Tibial artery (tissue), 4 donors: ENCODE measurements at regions not wholly inside any gene's neighbourhood (a gene's known extent, or its start where the extent isn't known, plus 50 kb on each side); places are given as distances from the start of the nearest gene placed in this dataset.
"Not testable (repeated sequence)": the region's sequence is repeated elsewhere in the genome, so short reads cannot be mapped to it uniquely, and the experiment has no call there.

Experiments used
- DNase-seq, 2 donors: peaks; one replicate each; pipeline ENCODE4 v3.0.0-alpha.2; 2019
- H3K27ac ChIP-seq, 2 donors: fragments of 200-600 bp; sonication (generic) in 1 of 2; 1 replicate in 1 of 2; 2 replicates in 1 of 2; pipeline ENCODE4 v1.5.1; 2018 to 2019; ENCODE audit warnings: mild to moderate bottlenecking in 1 of 2
- H3K27me3 ChIP-seq, 2 donors: fragments of 200-600 bp; sonication (generic) in 1 of 2; one replicate each; pipeline versions ENCODE4 v1.5.1 to v1.6.0; 2016 to 2019
- H3K36me3 ChIP-seq, 3 donors: fragments of 200-600 bp; sonication (generic) in 2 of 3; one replicate each; pipeline ENCODE4 v1.5.1; 2016 to 2019; ENCODE audit warnings: mild to moderate bottlenecking in 2 of 3
- H3K4me1 ChIP-seq, 4 donors: fragments of 200-600 bp; sonication (generic) in 2 of 4; 1 replicate in 3 of 4; 2 replicates in 1 of 4; pipeline ENCODE4 v1.5.1; 2016 to 2019
- H3K4me3 ChIP-seq, 2 donors: fragments of 200-600 bp; sonication (generic) in 1 of 2; 1 replicate in 1 of 2; 2 replicates in 1 of 2; pipeline ENCODE4 v1.5.1; 2018 to 2019; ENCODE audit warnings: mild to moderate bottlenecking in 2 of 2
- H3K9me3 ChIP-seq, 3 donors: fragments of 200-600 bp; sonication (generic) in 1 of 3; one replicate each; pipeline ENCODE4 v1.5.1; 2016 to 2019
- intact Hi-C: fragments of 100-400 bp; cut with DNase I; formaldehyde crosslinking; loops from one replicate; pipeline ENCODE4 v1.15.0; 2023; ENCODE audit warnings: low total_unique reads
- TF ChIP-seq, protein P1 (sequence below), 2 experiments: fragments of 200-600 bp in 1 of 2; fragments of 450-650 bp in 1 of 2; IDR thresholded peaks; one replicate each; pipeline ENCODE4 v1.5.1; 2017 to 2019; ENCODE audit warnings: antibody characterized with exemption in 2 of 2, mild to moderate bottlenecking in 1 of 2, moderate library complexity in 1 of 2

DNA sequence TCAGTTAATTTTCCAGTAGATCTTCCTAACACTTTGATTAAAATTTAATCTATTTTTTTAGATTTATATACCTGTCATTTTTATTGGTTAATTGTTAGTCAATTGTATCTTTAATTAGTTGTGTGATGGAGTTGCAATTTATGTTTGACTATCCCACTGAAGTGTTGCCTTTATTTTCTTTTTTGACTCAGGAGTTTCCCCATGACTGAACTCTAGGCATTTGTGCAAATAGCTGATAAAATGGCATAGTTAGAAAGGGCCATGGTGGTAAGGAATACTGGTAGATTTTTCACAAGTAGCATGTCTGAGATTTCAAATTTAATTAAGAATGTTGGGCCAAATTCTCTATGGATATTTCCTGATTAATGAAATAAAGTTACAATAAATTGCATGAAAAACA, 273.1 kb upstream of the DAB2 start:
- Histone ChIP-seq H3K4me1 (no peaks in the 10 kb centered on the region), H3K4me3 (no peak overlapping the region), H3K27ac (no peak overlapping the region), H3K27me3 (no peaks in the 10 kb centered on the region), H3K36me3 (no peaks in the 10 kb centered on the region), H3K9me3 (no peaks in the 10 kb centered on the region)
- intact Hi-C loops = no loop called here
- TF ChIP-seq, protein P1, sequence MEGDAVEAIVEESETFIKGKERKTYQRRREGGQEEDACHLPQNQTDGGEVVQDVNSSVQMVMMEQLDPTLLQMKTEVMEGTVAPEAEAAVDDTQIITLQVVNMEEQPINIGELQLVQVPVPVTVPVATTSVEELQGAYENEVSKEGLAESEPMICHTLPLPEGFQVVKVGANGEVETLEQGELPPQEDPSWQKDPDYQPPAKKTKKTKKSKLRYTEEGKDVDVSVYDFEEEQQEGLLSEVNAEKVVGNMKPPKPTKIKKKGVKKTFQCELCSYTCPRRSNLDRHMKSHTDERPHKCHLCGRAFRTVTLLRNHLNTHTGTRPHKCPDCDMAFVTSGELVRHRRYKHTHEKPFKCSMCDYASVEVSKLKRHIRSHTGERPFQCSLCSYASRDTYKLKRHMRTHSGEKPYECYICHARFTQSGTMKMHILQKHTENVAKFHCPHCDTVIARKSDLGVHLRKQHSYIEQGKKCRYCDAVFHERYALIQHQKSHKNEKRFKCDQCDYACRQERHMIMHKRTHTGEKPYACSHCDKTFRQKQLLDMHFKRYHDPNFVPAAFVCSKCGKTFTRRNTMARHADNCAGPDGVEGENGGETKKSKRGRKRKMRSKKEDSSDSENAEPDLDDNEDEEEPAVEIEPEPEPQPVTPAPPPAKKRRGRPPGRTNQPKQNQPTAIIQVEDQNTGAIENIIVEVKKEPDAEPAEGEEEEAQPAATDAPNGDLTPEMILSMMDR (IDR thresholded peaks at IDR 0.05) = no peak
- DNase-seq = no peak

DNA sequence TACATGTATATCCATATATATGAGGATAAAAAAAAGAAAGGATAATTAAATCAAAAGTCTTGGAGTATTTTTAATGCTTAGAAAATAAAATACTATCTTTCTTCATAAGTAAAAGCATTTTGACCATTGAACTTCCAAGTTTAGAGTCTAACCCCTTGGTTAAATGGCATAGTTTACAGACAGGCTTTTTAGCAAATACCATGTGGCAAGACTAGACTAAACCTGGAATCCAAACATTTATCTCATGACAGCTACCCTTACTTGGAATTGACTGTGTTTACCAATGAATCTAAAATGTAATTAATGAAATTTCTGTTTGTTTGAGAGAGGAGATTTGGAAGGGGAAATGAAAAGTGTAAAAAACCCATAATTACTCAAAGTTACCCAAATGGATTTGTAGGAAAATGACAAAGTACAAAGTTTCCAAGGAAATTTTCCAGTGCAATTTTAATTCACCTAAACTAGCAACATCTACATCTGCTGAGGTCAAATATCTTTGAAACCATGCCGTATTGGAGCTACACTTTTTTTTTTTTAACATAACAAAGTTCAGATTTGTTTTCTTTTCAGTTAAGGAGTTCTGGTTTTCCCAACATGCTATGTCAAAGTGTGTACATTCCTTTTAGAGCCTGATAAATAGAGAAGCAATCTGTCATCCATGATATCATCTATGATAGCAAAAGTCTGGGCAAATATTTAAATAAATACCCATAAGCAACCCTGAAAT, 272.1 kb upstream of the DAB2 start:
- intact Hi-C loops = no loop called here
- Histone ChIP-seq H3K36me3 (no peaks in the 10 kb centered on the region), H3K27ac (no peak overlapping the region), H3K27me3 (no peaks in the 10 kb centered on the region), H3K4me3 (no peak overlapping the region), H3K9me3 (no peaks in the 10 kb centered on the region), H3K4me1 (no peaks in the 10 kb centered on the region)
- TF ChIP-seq, protein P1 (IDR thresholded peaks at IDR 0.05) = no peak
- no peak for DNase-seq

DNA sequence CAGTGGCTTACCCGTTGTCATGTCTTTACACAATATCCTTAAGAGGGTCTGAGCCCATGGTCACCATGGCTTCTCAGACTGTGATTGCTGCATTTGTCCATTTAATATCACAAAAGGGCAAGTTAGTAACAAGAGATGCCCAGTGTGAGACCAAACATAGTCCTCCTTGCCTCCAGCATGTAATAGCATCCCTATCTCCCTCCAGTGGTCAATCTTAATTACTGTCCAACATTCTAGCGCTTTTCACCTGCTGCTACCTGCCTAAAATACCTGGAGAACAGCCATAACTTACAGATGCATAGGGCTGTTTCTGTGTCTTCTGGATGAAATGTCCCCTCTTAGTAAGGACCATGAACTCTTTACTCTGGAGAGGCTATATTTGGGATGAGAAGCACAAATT, 267.2 kb upstream of the DAB2 start:
- Histone ChIP-seq H3K4me3 (no peak overlapping the region), H3K9me3 (peaks cover 0 to 10% (median 6%) of the 10 kb centered on the region in 3 donors), H3K36me3 (no peaks in the 10 kb centered on the region), H3K4me1 (no peaks in the 10 kb centered on the region), H3K27me3 (no peaks in the 10 kb centered on the region), H3K27ac (no peak overlapping the region)
- TF ChIP-seq, protein P1 (IDR thresholded peaks at IDR 0.05) = no peak
- intact Hi-C loops = no loop called here
- DNase-seq = no peak

DNA sequence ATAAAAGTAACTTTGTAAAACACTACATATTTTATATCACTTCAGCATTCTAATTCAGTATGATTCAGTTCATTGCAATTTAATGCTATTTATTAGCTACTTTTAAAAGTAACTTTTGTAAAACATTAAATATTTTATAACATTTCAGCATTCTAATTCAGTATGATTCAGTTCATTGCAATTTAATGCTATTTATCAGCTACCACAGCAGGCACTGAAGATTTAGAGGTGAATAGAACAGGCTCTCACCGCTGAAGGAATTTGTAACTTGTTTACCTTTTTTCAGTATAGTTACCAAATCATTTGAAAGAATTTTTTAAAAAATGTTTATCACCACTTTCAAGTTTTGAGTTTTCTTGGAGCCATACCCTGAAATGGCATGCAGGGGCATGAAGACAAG, 266.4 kb upstream of the DAB2 start:
- Histone ChIP-seq H3K27me3 (no peaks in the 10 kb centered on the region), H3K4me3 (no peak overlapping the region), H3K36me3 (no peaks in the 10 kb centered on the region), H3K27ac (no peak overlapping the region), H3K4me1 (no peaks in the 10 kb centered on the region), H3K9me3 (peaks cover 0 to 10% (median 6%) of the 10 kb centered on the region in 3 donors)
- no peak for DNase-seq
- TF ChIP-seq, protein P1 (IDR thresholded peaks at IDR 0.05) = no peak
- intact Hi-C loops = no loop called here

DNA sequence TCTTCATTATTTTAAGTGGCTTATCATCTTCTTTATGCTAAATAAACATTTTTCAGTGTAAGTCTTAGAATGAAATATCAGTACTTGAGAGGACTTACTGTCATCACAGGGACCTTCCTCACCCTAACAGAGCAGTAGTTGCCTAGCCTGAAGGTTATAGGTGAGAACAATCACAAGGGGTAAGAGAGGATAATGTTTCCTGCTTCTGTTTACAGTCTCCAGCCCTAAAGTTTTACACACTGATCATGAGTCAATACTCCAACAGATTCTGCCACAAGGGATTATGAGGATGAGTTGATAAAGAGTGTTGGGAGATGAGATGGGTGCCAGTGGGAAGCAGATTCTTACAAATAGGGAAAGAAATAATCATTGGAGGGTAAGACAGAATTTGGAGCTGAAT, 265.1 kb upstream of the DAB2 start:
- intact Hi-C loops = no loop called here
- Histone ChIP-seq H3K27me3 (no peaks in the 10 kb centered on the region), H3K36me3 (no peaks in the 10 kb centered on the region), H3K9me3 (peaks cover 0 to 10% (median 6%) of the 10 kb centered on the region in 3 donors), H3K4me3 (no peak overlapping the region), H3K4me1 (no peaks in the 10 kb centered on the region), H3K27ac (no peak overlapping the region)
- TF ChIP-seq, protein P1 (IDR thresholded peaks at IDR 0.05) = no peak
- no peak for DNase-seq

DNA sequence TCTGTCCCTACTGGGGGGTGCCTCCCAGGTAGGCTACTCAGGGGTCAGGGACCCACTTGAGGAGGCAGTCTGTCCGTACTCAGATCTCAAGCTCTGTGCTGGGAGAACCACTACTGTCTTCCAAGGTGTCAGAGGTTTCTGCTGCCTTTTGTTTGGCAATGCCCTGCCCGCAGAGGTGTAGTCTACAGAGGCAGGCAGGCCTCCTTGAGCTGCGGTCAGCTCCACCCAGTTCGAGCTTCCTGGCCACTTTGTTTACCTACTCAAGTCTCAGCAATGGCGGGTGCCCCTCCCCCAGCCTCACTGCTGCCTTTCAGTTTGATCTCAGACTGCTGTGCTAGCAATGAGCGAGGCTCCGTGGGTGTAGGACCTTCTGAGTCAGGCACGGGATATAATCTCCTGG, 263.1 kb upstream of the DAB2 start:
- H3K4me1 ChIP-seq, H3K36me3 ChIP-seq, intact Hi-C loops, H3K27ac ChIP-seq, H3K4me3 ChIP-seq, H3K27me3 ChIP-seq, DNase-seq: not testable (repeated sequence)
- H3K9me3 ChIP-seq = peaks cover 0 to 10% (median 6%) of the 10 kb centered on the region in 3 donors
